ENCODE measurements at regions not wholly inside any gene's neighbourhood (a gene's known extent, or its start where the extent isn't known, plus 50 kb on each side); places are given as distances from the start of the nearest gene placed in this dataset.

DNA sequence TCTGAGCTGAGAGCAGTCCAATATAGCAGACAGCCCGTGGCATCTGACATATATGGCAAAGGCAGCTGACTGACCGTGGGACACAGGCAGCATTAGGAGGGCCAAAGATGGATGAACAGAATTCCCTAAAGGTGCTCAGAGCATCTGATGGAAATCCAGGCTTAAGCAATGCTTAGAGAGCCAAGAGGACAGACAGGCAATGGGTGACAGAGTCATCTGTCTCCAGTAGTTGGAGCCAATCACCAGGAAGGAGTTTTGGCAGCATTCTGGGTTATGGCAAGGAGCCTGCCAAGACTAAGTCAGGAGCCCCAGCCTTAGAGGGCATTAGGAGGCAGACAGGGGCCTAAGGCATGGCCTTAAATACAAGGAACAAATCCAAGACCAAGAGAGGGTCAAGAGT lies 153.3 kb upstream of the USP9X start:
- H3K27ac ChIP-seq: no peak overlapping the region
- H3K9me3 ChIP-seq: no peaks in the 10 kb centered on the region
- no peaks in the 10 kb centered on the region for H3K36me3 ChIP-seq
- H3K4me1 ChIP-seq (ENCODE audit: control insufficient read depth in 1 of 2, insufficient read depth in 1 of 2, low read depth in 1 of 2, low read length in 1 of 2): peaks cover 6 to 8% of the 10 kb centered on the region in 2 experiments
- no peaks in the 10 kb centered on the region for H3K27me3 ChIP-seq
- TF ChIP-seq, protein P1, sequence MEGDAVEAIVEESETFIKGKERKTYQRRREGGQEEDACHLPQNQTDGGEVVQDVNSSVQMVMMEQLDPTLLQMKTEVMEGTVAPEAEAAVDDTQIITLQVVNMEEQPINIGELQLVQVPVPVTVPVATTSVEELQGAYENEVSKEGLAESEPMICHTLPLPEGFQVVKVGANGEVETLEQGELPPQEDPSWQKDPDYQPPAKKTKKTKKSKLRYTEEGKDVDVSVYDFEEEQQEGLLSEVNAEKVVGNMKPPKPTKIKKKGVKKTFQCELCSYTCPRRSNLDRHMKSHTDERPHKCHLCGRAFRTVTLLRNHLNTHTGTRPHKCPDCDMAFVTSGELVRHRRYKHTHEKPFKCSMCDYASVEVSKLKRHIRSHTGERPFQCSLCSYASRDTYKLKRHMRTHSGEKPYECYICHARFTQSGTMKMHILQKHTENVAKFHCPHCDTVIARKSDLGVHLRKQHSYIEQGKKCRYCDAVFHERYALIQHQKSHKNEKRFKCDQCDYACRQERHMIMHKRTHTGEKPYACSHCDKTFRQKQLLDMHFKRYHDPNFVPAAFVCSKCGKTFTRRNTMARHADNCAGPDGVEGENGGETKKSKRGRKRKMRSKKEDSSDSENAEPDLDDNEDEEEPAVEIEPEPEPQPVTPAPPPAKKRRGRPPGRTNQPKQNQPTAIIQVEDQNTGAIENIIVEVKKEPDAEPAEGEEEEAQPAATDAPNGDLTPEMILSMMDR (IDR thresholded peaks at IDR 0.05): no peak
- H3K4me3 ChIP-seq (ENCODE audit: low read depth in 1 of 2, low read length in 1 of 2): no peak overlapping the region

DNA sequence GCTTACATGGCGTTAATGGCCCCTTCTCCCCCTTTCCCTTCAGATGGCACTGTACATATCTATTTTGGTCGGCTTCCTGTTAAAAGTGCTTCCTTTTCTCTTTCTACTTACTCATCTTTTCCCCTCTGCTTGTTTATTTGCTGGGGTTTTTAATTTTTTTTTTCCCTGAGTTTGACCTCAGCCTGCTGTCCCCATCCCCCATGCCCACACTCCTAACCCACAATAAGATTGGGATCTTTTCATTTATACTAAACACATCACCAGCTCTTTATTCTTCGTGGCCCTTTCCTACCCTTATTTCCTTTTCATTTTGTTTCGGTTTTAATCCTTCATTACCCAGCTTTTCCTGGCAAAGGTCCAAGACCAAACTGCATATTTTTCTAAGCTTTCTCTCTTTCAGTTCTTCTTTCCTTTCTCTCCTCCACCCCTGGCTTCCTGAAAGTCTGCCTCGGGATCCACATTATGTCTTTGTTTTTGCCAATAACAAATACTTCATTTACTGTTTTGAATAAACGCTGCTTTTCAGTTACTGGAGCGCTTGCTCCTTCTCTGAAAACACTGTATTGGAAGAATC lies 152.0 kb upstream of the USP9X start:
- Histone ChIP-seq H3K9me3 (no peaks in the 10 kb centered on the region), H3K27ac (peak overlapping the region; percentile 50), H3K27me3 (no peaks in the 10 kb centered on the region), H3K4me3 (ENCODE audit: low read depth in 1 of 2, low read length in 1 of 2) (peak overlapping the region in 1 of 2 experiments; percentile 20), H3K4me1 (ENCODE audit: control insufficient read depth in 1 of 2, insufficient read depth in 1 of 2, low read depth in 1 of 2, low read length in 1 of 2) (peaks cover 6 to 8% of the 10 kb centered on the region in 2 experiments), H3K36me3 (no peaks in the 10 kb centered on the region)
- TF ChIP-seq, protein P1 (IDR thresholded peaks at IDR 0.05): no peak

DNA sequence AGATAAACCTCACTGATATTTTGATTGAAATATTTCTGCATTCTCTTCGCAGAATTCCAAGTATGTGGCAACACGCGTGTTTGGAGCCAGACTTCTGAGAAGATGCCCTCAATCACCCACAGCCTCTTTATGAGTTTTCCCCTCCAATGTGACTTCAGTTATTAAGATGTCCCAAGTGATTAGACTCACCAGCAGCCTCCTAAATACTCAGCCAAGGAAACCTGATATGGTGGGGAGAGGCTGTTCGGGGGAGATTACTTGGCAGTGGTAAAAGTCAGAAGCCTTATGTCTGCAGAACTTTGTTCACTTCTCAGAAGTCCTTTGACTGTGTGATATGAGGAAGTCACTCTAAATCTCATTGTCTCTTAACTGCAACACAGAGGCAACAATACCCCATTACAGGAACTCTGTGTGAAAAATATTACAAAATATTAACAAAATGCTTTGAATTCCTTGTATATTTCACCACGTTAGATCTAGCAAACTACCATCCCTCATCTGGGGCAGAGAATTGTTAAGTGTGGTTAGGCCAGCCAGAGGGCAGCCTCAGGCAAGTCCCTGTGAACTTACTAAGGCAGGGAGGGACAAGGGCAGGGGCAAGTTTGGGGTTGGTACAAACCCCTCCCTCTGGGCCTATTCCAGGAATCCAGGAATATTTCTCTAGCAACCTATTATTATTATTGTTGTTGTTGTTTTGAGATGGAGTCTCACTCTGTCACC lies 151.4 kb upstream of the USP9X start:
- H3K27ac ChIP-seq: peak overlapping the region; percentile 50
- no peaks in the 10 kb centered on the region for H3K36me3 ChIP-seq
- H3K4me1 ChIP-seq (ENCODE audit: control insufficient read depth in 1 of 2, insufficient read depth in 1 of 2, low read depth in 1 of 2, low read length in 1 of 2): peaks cover 6 to 8% of the 10 kb centered on the region in 2 experiments
- TF ChIP-seq, protein P1 (IDR thresholded peaks at IDR 0.05): no peak
- H3K27me3 ChIP-seq: no peaks in the 10 kb centered on the region
- no peaks in the 10 kb centered on the region for H3K9me3 ChIP-seq
- H3K4me3 ChIP-seq (ENCODE audit: low read depth in 1 of 2, low read length in 1 of 2): peak overlapping the region in 1 of 2 experiments; percentile 20

DNA sequence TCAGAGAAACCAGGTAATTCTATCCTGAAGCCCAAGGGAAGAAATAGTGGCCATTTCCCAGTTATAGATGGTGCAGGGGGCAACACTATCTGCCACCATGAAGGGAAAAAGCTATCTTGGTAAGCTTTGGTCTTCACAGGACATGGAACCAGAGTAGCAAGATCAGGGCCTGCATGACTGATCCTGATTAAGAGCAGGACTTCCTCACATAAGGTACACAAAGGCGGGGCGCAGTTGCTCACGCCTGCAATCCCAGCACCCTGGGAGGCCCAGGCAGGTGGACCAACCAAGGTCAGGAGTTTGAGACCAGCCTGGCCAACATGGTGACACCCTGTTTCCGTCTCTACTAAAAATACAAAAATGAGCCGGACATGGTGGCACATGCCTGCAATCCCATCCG lies 148.4 kb upstream of the USP9X start:
- no peaks in the 10 kb centered on the region for H3K36me3 ChIP-seq
- no peaks in the 10 kb centered on the region for H3K27me3 ChIP-seq
- H3K4me3 ChIP-seq (ENCODE audit: low read depth in 1 of 2, low read length in 1 of 2): no peak overlapping the region
- no peak overlapping the region for H3K27ac ChIP-seq
- TF ChIP-seq, protein P1 (IDR thresholded peaks at IDR 0.05): no peak
- H3K9me3 ChIP-seq: no peaks in the 10 kb centered on the region
- peaks cover 6 to 8% of the 10 kb centered on the region in 2 experiments for H3K4me1 ChIP-seq (ENCODE audit: control insufficient read depth in 1 of 2, insufficient read depth in 1 of 2, low read depth in 1 of 2, low read length in 1 of 2)

DNA sequence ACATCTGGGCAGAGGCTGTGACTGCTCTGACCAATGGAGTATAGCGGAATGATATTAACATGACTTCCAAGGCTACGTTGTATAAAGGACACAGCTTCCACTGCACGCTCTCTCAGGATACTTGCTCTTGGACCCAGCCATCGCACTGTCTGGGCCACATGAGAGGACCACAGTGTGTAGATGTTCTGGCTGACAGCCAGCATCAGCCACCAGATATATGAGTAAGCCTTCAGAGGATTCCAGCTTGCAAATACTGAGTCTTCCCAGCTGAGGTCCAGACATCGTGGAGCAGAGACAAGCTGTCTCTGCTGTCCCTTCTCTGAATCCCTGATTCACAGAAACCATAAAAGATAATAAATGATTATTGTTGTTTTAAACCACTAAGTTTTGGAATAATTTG lies 146.8 kb upstream of the USP9X start:
- H3K27ac ChIP-seq: no peak overlapping the region
- no peaks in the 10 kb centered on the region for H3K9me3 ChIP-seq
- peaks cover 5 to 6% of the 10 kb centered on the region in 2 experiments for H3K4me1 ChIP-seq (ENCODE audit: control insufficient read depth in 1 of 2, insufficient read depth in 1 of 2, low read depth in 1 of 2, low read length in 1 of 2)
- H3K36me3 ChIP-seq: no peaks in the 10 kb centered on the region
- H3K4me3 ChIP-seq (ENCODE audit: low read depth in 1 of 2, low read length in 1 of 2): no peak overlapping the region
- TF ChIP-seq, protein P1 (IDR thresholded peaks at IDR 0.05): no peak
- H3K27me3 ChIP-seq: no peaks in the 10 kb centered on the region

Data from neutrophil (primary cell).